K562 (cell line): ENCODE measurements at regions not wholly inside any gene's neighbourhood (a gene's known extent, or its start where the extent isn't known, plus 50 kb on each side); places are given as distances from the start of the nearest gene placed in this dataset.

Source experiments
- ATAC-seq: fragments of 200-7000 bp; cut with Tn5 transposase; 3 replicates; pipeline ENCODE4 v1.9.1; 2020; ENCODE audit warnings: moderate library complexity
- BruUV-seq: library from RNA; stranded (reverse); fragments of 400-500 nt; replicated peaks from 2 replicates; lab custom pipeline; 2021; lab: Mats Ljungman, UMichigan
- CTCF ChIA-PET: fragments of 300-600 bp; formaldehyde crosslinking; extraction: SDS; loops from one replicate; lab custom pipeline; 2021; ENCODE audit warnings: low intra/inter-chr PET ratio; lab: Yijun Ruan, JAX
- POLR2A ChIA-PET: fragments of 300-600, 350-650 bp; sonication (Branson Sonifier 250); formaldehyde crosslinking; extraction: SDS; loops from one replicate; lab custom pipeline; 2021; ENCODE audit warnings: antibody characterized with exemption, inconsistent platforms; lab: Yijun Ruan, JAX
- DNase-seq, 4 experiments: peaks; one replicate each; pipeline versions ENCODE4 v3.0.0 to v3.0.0-alpha.2; 2011 to 2018; ENCODE audit warnings: low spot score in 3 of 4, mixed read lengths in 3 of 4; ENCODE audit errors: extremely low read depth in 1 of 4
- FAIRE-seq: peaks from 2 replicates; lab custom pipeline; 2011; peaks lifted over from hg19 to GRCh38; lab: Jason Lieb, UNC
- H2AFZ ChIP-seq: 2 replicates; pipeline ENCODE4 v1.6.0; 2011; ENCODE audit warnings: low read depth, low read length, control low read depth, inconsistent platforms
- H3K27ac ChIP-seq: fragments of 200-600 bp; 3 replicates; pipeline ENCODE4 v1.8.0; 2011; ENCODE audit warnings: low read depth, mild to moderate bottlenecking, control low read depth, inconsistent platforms, low read length, moderate library complexity, mixed read lengths; ENCODE audit errors: extremely low read depth
- H3K27me3 ChIP-seq, 2 experiments: fragments of 300-600 bp in 1 of 2; 2 replicates in 1 of 2; 3 replicates in 1 of 2; pipeline versions ENCODE4 v1.6.0 to v1.8.0; 2011; ENCODE audit warnings: inconsistent platforms in 2 of 2, low read length in 2 of 2, mild to moderate bottlenecking in 1 of 2, mixed read lengths in 1 of 2, moderate library complexity in 1 of 2; ENCODE audit not compliant: control insufficient read depth in 2 of 2, insufficient read depth in 2 of 2
- H3K36me3 ChIP-seq: fragments of 300-600 bp; 3 replicates; pipeline ENCODE4 v1.8.0; 2011; ENCODE audit warnings: mild to moderate bottlenecking, low read length, inconsistent platforms; ENCODE audit not compliant: control insufficient read depth, insufficient read depth
- H3K4me1 ChIP-seq, 2 experiments: fragments of 200-600 bp in 1 of 2; replicated peaks in 1 of 2; 2 replicates in 1 of 2; 3 replicates in 1 of 2; pipeline versions ENCODE4 v1.5.1 to v1.8.0; 2011; ENCODE audit warnings: inconsistent platforms in 2 of 2, low read length in 2 of 2, mild to moderate bottlenecking in 1 of 2, mixed read lengths in 1 of 2, moderate library complexity in 1 of 2; ENCODE audit not compliant: control insufficient read depth in 2 of 2, insufficient read depth in 2 of 2
- H3K4me2 ChIP-seq: 2 replicates; pipeline ENCODE4 v1.6.1; 2011; ENCODE audit warnings: low read length, control low read depth, inconsistent platforms, mixed read lengths; ENCODE audit not compliant: insufficient read depth
- H3K4me3 ChIP-seq: fragments of 200-600 bp; sonication (generic), shearing (Covaris generic); 2 replicates; pipeline ENCODE4 v1.5.1; 2016; ENCODE audit warnings: control low read depth, inconsistent platforms
- H3K79me2 ChIP-seq: fragments of 200-600 bp; 3 replicates; pipeline ENCODE4 v1.8.0; 2011; ENCODE audit warnings: low read length, inconsistent platforms; ENCODE audit not compliant: control insufficient read depth, insufficient read depth
- H3K9ac ChIP-seq, 2 experiments: 2 replicates each; pipeline versions ENCODE4 v1.6.0 to v1.6.1; 2011; ENCODE audit warnings: low read depth in 2 of 2, low read length in 2 of 2, control low read depth in 1 of 2, inconsistent platforms in 1 of 2, mild to moderate bottlenecking in 1 of 2, mixed read lengths in 1 of 2; ENCODE audit not compliant: insufficient read depth in 1 of 2
- H3K9me1 ChIP-seq: one replicate; pipeline ENCODE4 v1.6.0; 2011; ENCODE audit warnings: inconsistent platforms, mild to moderate bottlenecking, low read length, moderate library complexity; ENCODE audit not compliant: control insufficient read depth, insufficient read depth
- H3K9me3 ChIP-seq: replicated peaks from 2 replicates; pipeline ENCODE4 v1.5.1; 2011; ENCODE audit warnings: low read depth, low read length, inconsistent platforms; ENCODE audit not compliant: control insufficient read depth, insufficient read depth
- H4K20me1 ChIP-seq: replicated peaks from 2 replicates; pipeline ENCODE4 v1.6.1; 2011; ENCODE audit warnings: low read length, inconsistent platforms, mixed read lengths; ENCODE audit not compliant: control insufficient read depth, insufficient read depth
- CHD7 ChIP-seq: fragments of 200-600 bp; sonication (generic); IDR thresholded peaks from one replicate; pipeline ENCODE4 v1.6.1; 2012; ENCODE audit warnings: mild to moderate bottlenecking, low read depth, low read length, inconsistent platforms
- DACH1 ChIP-seq: fragments of 450-650 bp; IDR thresholded peaks from 2 replicates; pipeline ENCODE4 v1.6.1; 2018; ENCODE audit not compliant: partially characterized antibody
- FOXK2 ChIP-seq, 2 experiments: fragments of 450-650 bp; IDR thresholded peaks in 1 of 2; conservative IDR thresholded peaks in 1 of 2; 2 replicates each; pipeline ENCODE4 v1.6.1; 2016; ENCODE audit warnings: low read depth in 2 of 2, mild to moderate bottlenecking in 1 of 2
- GATAD2B ChIP-seq: fragments of 450-650 bp; IDR thresholded peaks from 2 replicates; pipeline ENCODE4 v1.6.1; 2017; ENCODE audit warnings: mild to moderate bottlenecking, borderline replicate concordance
- IRF1 ChIP-seq: sonication (generic); formaldehyde crosslinking; IDR thresholded peaks from 2 replicates; pipeline ENCODE4 v1.8.0; 2022; ENCODE audit warnings: missing genetic modification reagents, mild to moderate bottlenecking, borderline replicate concordance
- NCOA4 ChIP-seq: fragments of 450-650 bp; IDR thresholded peaks from 2 replicates; pipeline ENCODE4 v1.6.1; 2018; ENCODE audit warnings: mild to moderate bottlenecking; ENCODE audit not compliant: partially characterized antibody
- POLR2AphosphoS2 ChIP-seq: IDR thresholded peaks from 2 replicates; pipeline ENCODE4 v1.6.1; 2012; ENCODE audit warnings: low read length, improper control_type of control experiment
- WGBS: fragments of 100-300 bp; shearing (Covaris generic); methylation state at CpG from one replicate; pipeline ENCODE4 v1.1.6; 2016; ENCODE audit warnings: low coverage, mixed read lengths; ENCODE audit not compliant: insufficient coverage; ENCODE audit errors: missing lambda C conversion rate; 5-methylcytosine and 5-hydroxymethylcytosine counted together
- in situ Hi-C: fragments of 300-500 bp; cut with MboI; formaldehyde crosslinking; loops from 4 replicates; pipeline ENCODE4 v1.15.0; 2018; ENCODE audit warnings: inconsistent platforms, mixed read lengths
- intact Hi-C: fragments of 100-400 bp; cut with micrococcal nuclease; formaldehyde crosslinking; loops from 2 replicates; pipeline ENCODE4 v1.14.2; 2022

DNA sequence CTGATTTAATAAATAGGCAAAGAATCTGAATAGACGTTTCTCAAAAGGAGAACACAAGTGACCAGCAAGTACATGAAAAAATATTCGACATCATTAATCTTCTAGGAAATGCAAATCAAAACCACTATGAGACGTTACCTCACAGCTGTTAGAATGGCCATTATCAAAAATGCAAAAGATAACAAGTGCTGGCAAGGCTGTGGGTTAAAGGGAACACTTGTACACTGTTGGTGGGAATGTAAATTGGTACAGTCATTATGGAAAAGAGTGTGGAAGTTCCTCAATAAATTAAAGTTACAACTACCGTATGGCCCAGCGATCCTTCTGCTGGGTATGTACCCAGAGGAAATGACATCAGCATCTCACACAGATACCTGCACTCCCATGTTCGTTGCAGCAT lies 253.9 kb upstream of the BMP2 start:
- Histone ChIP-seq H3K27ac (no peak overlapping the region), H3K4me3 (no peak overlapping the region), H3K9me1 (no peaks in the 10 kb centered on the region), H3K36me3 (no peaks in the 10 kb centered on the region), H2AFZ (no peak overlapping the region), H3K4me1 (no peaks in the 10 kb centered on the region), H3K9ac (no peak overlapping the region), H3K79me2 (no peaks in the 10 kb centered on the region), H3K4me2 (no peak overlapping the region), H3K27me3 (no peaks in the 10 kb centered on the region), H4K20me1 (no peaks in the 10 kb centered on the region), H3K9me3 (no peaks in the 10 kb centered on the region)
- intact Hi-C loops = no loop called here
- BruUV-seq = no TSS peak
- WGBS = 0% methylated on average over 6 of the region's 6 CpGs
- FAIRE-seq (no peak), ATAC-seq (no peak), DNase-seq (no peak)
- CTCF ChIA-PET = no interaction called here
- in situ Hi-C loops = no loop called here
- POLR2A ChIA-PET = no interaction called here
- TF ChIP-seq IRF1 (no peak), GATAD2B (no peak), FOXK2 (conservative IDR thresholded peaks at IDR 0.05 in 1 of 2, IDR thresholded peaks at IDR 0.05 in 1 of 2; ENCODE audit: low read depth in 2 of 2) (no peak), CHD7 (no peak), NCOA4 (no peak), DACH1 (no peak), POLR2AphosphoS2 (no peak)
